Cardiac fibroblast (primary cell): ENCODE measurements at regions not wholly inside any gene's neighbourhood (a gene's known extent, or its start where the extent isn't known, plus 50 kb on each side); places are given as distances from the start of the nearest gene placed in this dataset.

Source experiments
- DNase-seq, 2 donors: peaks; one replicate each; pipeline versions ENCODE4 v3.0.0 to v3.0.0-alpha.2; 2010; ENCODE audit warnings: low read depth in 2 of 2
- H3K4me3 ChIP-seq, 2 donors: replicated peaks in 1 of 2; 1 replicate in 1 of 2; 2 replicates in 1 of 2; pipeline ENCODE4 v1.5.1; 2011; ENCODE audit warnings: low read depth in 2 of 2, low read length in 2 of 2, mild to moderate bottlenecking in 2 of 2, moderate library complexity in 1 of 2
- CTCF ChIP-seq: IDR thresholded peaks from one replicate; pipeline ENCODE4 v1.5.1; 2011; ENCODE audit warnings: low read depth, mild to moderate bottlenecking, low read length, inconsistent platforms

DNA sequence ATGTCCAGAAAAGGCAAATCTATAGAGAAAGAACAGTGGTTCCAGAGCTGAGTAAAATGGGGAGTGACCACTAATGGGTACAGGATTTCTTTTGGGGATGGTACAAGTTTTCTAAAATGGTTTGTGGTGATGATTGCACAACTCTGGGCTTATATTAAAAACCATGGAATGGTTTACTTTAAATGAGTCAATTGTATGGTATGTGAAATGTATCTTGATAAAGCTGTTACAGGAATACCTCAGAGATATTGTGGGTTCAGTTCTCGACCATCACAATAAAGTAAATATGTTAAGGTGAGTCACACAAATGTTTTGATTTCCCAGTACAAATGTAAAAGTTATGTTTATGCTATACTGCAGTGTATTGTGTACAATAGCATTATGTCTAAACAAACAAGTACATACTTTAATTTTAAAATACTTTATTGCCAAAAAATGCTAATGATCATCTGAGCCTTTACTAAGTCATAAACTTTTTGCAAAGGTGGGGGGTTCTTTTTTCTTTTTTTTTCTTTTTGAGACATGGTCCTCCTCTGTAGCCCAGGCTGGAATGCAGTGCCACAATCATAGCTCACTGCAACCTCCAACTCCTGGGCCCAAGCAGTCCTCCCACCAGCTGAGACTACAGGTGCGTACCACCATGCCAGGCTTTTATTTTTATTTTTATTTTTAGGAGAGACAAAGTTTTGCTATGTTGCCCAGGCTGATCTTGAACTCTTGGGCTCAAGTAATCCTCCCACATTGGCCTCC is 65.9 kb downstream of the SHOC1 start:
- H3K4me3 ChIP-seq: no peak overlapping the region
- TF ChIP-seq CTCF: no peak
- peak; percentile 78 to 95 for DNase-seq

DNA sequence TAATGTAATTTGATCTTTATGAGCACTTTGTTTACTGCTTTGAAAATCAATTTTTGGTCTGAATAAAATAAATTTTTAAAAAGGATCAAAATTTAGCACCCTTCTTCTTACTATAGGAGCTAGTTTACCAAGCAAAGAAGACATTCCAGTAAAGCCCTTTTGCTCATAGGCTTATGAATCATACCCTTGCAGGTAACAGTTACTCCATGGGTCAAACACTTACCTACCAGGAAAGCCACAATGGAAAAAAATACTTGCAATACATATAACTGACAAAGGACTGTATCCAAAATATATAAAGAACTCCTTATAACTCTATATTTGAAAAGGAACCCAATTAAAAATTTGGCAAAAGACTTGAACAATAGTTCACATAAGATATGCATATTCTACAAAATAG is 66.6 kb downstream of the SHOC1 start:
- no peak for TF ChIP-seq CTCF
- H3K4me3 ChIP-seq: no peak overlapping the region
- DNase-seq: no peak

DNA sequence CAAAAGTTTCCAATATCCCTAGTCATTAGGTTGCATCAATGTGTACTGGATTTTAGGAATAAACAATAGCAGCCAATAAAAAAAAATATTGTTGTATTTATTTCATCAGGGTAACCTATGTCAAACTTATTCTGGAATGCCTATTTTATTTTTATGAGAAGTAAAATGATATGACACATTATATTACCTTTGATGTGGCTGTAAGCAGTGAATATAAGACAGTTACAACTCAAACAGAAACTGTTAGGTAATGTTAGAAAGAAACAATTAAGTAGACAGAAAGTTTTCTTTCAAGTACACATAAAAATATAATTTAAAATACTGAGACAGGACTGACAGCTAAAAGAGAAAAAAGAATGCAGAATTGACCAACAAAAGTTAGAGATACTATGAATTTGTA is 65.5 kb downstream of the GNG10 start:
- DNase-seq: no peak
- H3K4me3 ChIP-seq: no peak overlapping the region
- TF ChIP-seq CTCF: no peak

DNA sequence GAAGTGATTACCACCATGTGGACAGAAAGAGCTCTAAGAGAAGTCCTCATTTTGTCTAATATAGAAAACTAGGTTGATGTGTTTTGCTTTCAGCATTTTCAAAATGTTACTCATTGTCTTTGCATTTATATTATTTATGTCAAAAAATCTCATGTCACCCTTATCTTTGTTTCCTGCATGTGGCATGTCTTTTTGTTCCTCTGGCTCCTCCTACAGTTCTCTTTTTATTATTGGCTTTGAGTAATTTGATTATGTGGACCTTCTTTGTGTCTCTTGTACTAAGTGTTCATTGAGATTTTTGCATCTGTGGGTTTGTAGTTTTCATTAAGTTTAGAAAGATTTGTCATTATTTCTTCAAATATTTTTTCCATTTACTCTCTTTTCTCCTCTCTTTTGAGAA is 58.8 kb downstream of the GNG10 start:
- no peak overlapping the region for H3K4me3 ChIP-seq
- TF ChIP-seq CTCF: no peak
- DNase-seq: no peak
